ENCODE measurements at regions not wholly inside any gene's neighbourhood (a gene's known extent, or its start where the extent isn't known, plus 50 kb on each side); places are given as distances from the start of the nearest gene placed in this dataset.
"Not testable (repeated sequence)": the region's sequence is repeated elsewhere in the genome, so short reads cannot be mapped to it uniquely, and the experiment has no call there.

- no peak for TF ChIP-seq POLR2AphosphoS5 (IDR thresholded peaks at IDR 0.05)
- no peak for TF ChIP-seq CTCF (IDR thresholded peaks at IDR 0.05)
- TF ChIP-seq POLR2A (IDR thresholded peaks at IDR 0.05): no peak
- no peak for TF ChIP-seq EP300 (IDR thresholded peaks at IDR 0.05)
- no peaks in the 10 kb centered on the region for H3K4me1 ChIP-seq
- no peak overlapping the region for H3K27ac ChIP-seq
- no peaks in the 10 kb centered on the region for H3K27me3 ChIP-seq
- no peaks in the 10 kb centered on the region for H3K36me3 ChIP-seq
- WGBS, 2 donors (ENCODE audit: low coverage in 1 of 2): 23 to 50% methylated on average over 1 of the region's 1 CpG
- no peak overlapping the region for H3K4me3 ChIP-seq
- no peak for ATAC-seq
- peaks cover 0 to 5% (median 0%) of the 10 kb centered on the region in 3 donors for H3K9me3 ChIP-seq
Observed at GRCh38 chr15:87557881-87558280, 698.7 kb downstream of the NTRK3 start.

- Histone ChIP-seq H3K27ac (no peak overlapping the region), H3K27me3 (no peaks in the 10 kb centered on the region), H3K4me1 (no peaks in the 10 kb centered on the region), H3K36me3 (no peaks in the 10 kb centered on the region), H3K4me3 (no peak overlapping the region), H3K9me3 (peaks cover 0 to 5% (median 0%) of the 10 kb centered on the region in 3 donors)
- no peak for TF ChIP-seq POLR2A (IDR thresholded peaks at IDR 0.05)
- no peak for TF ChIP-seq POLR2AphosphoS5 (IDR thresholded peaks at IDR 0.05)
- TF ChIP-seq CTCF (IDR thresholded peaks at IDR 0.05): no peak
- no peak for TF ChIP-seq EP300 (IDR thresholded peaks at IDR 0.05)
- no peak for ATAC-seq
Observed at GRCh38 chr15:87556886-87557285, 699.7 kb downstream of the NTRK3 start.

GRCh38 chr15:87549860-87550259, 706.7 kb downstream of the NTRK3 start:
- Histone ChIP-seq H3K27ac (no peak overlapping the region), H3K27me3 (no peaks in the 10 kb centered on the region), H3K4me1 (peaks cover 0 to 6% (median 0%) of the 10 kb centered on the region in 3 donors), H3K36me3 (no peaks in the 10 kb centered on the region), H3K4me3 (no peak overlapping the region), H3K9me3 (peaks cover 0 to 5% (median 0%) of the 10 kb centered on the region in 3 donors)
- WGBS, 2 donors (ENCODE audit: low coverage in 1 of 2): 81 to 83% methylated on average over 5 to 6 of the region's 6 CpGs
- no peak for TF ChIP-seq EP300 (IDR thresholded peaks at IDR 0.05)
- TF ChIP-seq POLR2A (IDR thresholded peaks at IDR 0.05): no peak
- no peak for TF ChIP-seq POLR2AphosphoS5 (IDR thresholded peaks at IDR 0.05)
- ATAC-seq: no peak

GRCh38 chr15:87549296-87549695, 707.2 kb downstream of the NTRK3 start:
- Histone ChIP-seq H3K9me3 (peaks cover 0 to 5% (median 0%) of the 10 kb centered on the region in 3 donors), H3K27me3 (no peaks in the 10 kb centered on the region), H3K36me3 (no peaks in the 10 kb centered on the region), H3K4me3 (no peak overlapping the region), H3K27ac (no peak overlapping the region), H3K4me1 (peaks cover 0 to 6% (median 0%) of the 10 kb centered on the region in 3 donors)
- no peak for ATAC-seq
- no peak for TF ChIP-seq POLR2A (IDR thresholded peaks at IDR 0.05)

GRCh38 chr15:87548590-87548989, 707.9 kb downstream of the NTRK3 start:
- not testable (repeated sequence) for ATAC-seq, H3K4me3 ChIP-seq, H3K27ac ChIP-seq, H3K27me3 ChIP-seq, H3K9me3 ChIP-seq, H3K4me1 ChIP-seq, H3K36me3 ChIP-seq
- WGBS, 2 donors (ENCODE audit: low coverage in 1 of 2): 93 to 94% methylated on average over 7 of the region's 14 CpGs

GRCh38 chr15:87547470-87548181, 708.9 kb downstream of the NTRK3 start:
- H3K9me3 ChIP-seq: no peaks in the 10 kb centered on the region
- H3K4me1 ChIP-seq: peaks cover 0 to 6% (median 0%) of the 10 kb centered on the region in 3 donors
- 24 to 31% methylated on average over 2 to 3 of the region's 3 CpGs for WGBS, 2 donors (ENCODE audit: low coverage in 1 of 2)
- no peak for TF ChIP-seq POLR2A (IDR thresholded peaks at IDR 0.05)
- TF ChIP-seq CTCF (IDR thresholded peaks at IDR 0.05): no peak
- TF ChIP-seq EP300 (IDR thresholded peaks at IDR 0.05): no peak
- TF ChIP-seq POLR2AphosphoS5 (IDR thresholded peaks at IDR 0.05): no peak
- no peaks in the 10 kb centered on the region for H3K27me3 ChIP-seq
- no peak overlapping the region for H3K4me3 ChIP-seq
- no peak overlapping the region for H3K27ac ChIP-seq
- no peak for ATAC-seq
- no peaks in the 10 kb centered on the region for H3K36me3 ChIP-seq
